ENCODE measurements at regions not wholly inside any gene's neighbourhood (a gene's known extent, or its start where the extent isn't known, plus 50 kb on each side); places are given as distances from the start of the nearest gene placed in this dataset.
"Not testable (repeated sequence)": the region's sequence is repeated elsewhere in the genome, so short reads cannot be mapped to it uniquely, and the experiment has no call there.

GRCh38 chr5:94025788-94026473 lies 284.5 kb upstream of the POU5F2 start:
- no peak for DNase-seq (ENCODE audit: low read depth)

- DNase-seq (ENCODE audit: low read depth), result no peak
Observed at GRCh38 chr5:94024620-94025019, 283.2 kb upstream of the POU5F2 start.

- DNase-seq (ENCODE audit: low read depth), result no peak
Observed at GRCh38 chr5:94024101-94024500, 282.7 kb upstream of the POU5F2 start.

GRCh38 chr5:94021246-94021645 lies 279.8 kb upstream of the POU5F2 start:
- DNase-seq (ENCODE audit: low read depth), result no peak

GRCh38 chr5:94017579-94017978 lies 276.2 kb upstream of the POU5F2 start:
- DNase-seq (ENCODE audit: low read depth), result no peak

GRCh38 chr5:94010814-94011213 lies 269.4 kb upstream of the POU5F2 start:
- DNase-seq (ENCODE audit: low read depth), result no peak

GRCh38 chr5:94009161-94009560 lies 267.8 kb upstream of the POU5F2 start:
- DNase-seq (ENCODE audit: low read depth), result no peak

GRCh38 chr5:93998951-93999455 lies 257.6 kb upstream of the POU5F2 start:
- no peak for DNase-seq (ENCODE audit: low read depth)

- no peak for DNase-seq (ENCODE audit: low read depth)
Observed at GRCh38 chr5:93997562-93997961, 256.2 kb upstream of the POU5F2 start.

- DNase-seq (ENCODE audit: low read depth), result no peak
Observed at GRCh38 chr5:93995126-93995621, 253.8 kb upstream of the POU5F2 start.

- DNase-seq (ENCODE audit: low read depth), result no peak
Observed at GRCh38 chr5:93993161-93993560, 251.8 kb upstream of the POU5F2 start.

GRCh38 chr5:93990504-93991070 lies 249.2 kb upstream of the POU5F2 start:
- DNase-seq (ENCODE audit: low read depth), result no peak

- DNase-seq (ENCODE audit: low read depth), result not testable (repeated sequence)
Observed at GRCh38 chr5:93985940-93986570, 244.7 kb upstream of the POU5F2 start.

- no peak for DNase-seq (ENCODE audit: low read depth)
Observed at GRCh38 chr5:93978222-93978621, 236.8 kb upstream of the POU5F2 start.

- DNase-seq (ENCODE audit: low read depth), result no peak
Observed at GRCh38 chr5:93967923-93968322, 226.5 kb upstream of the POU5F2 start.

- no peak for DNase-seq (ENCODE audit: low read depth)
Observed at GRCh38 chr5:93964421-93964820, 223.0 kb upstream of the POU5F2 start.

GRCh38 chr5:93960042-93960441 lies 218.6 kb upstream of the POU5F2 start:
- no peak for DNase-seq (ENCODE audit: low read depth)

GRCh38 chr5:93956006-93956405 lies 214.6 kb upstream of the POU5F2 start:
- no peak for DNase-seq (ENCODE audit: low read depth)

- no peak for DNase-seq (ENCODE audit: low read depth)
Observed at GRCh38 chr5:93954421-93955069, 213.1 kb upstream of the POU5F2 start.

GRCh38 chr5:93953442-93953841 lies 212.0 kb upstream of the POU5F2 start:
- no peak for DNase-seq (ENCODE audit: low read depth)

GRCh38 chr5:93941897-93942296 lies 200.5 kb upstream of the POU5F2 start:
- DNase-seq (ENCODE audit: low read depth), result no peak

- not testable (repeated sequence) for DNase-seq (ENCODE audit: low read depth)
Observed at GRCh38 chr5:93933269-93933668, 191.9 kb upstream of the POU5F2 start.

- DNase-seq (ENCODE audit: low read depth), result no peak
Observed at GRCh38 chr5:93930098-93930497, 188.7 kb upstream of the POU5F2 start.

All from CMK (cell line).